UCSD-AML1 (cell line): ENCODE measurements at regions not wholly inside any gene's neighbourhood (a gene's known extent, or its start where the extent isn't known, plus 50 kb on each side); places are given as distances from the start of the nearest gene placed in this dataset.

Experiments
- DNase-seq: peaks from one replicate; lab custom pipeline; 2025; ENCODE audit not compliant: unreplicated experiment; lab: John Stamatoyannopoulos, UW

DNA sequence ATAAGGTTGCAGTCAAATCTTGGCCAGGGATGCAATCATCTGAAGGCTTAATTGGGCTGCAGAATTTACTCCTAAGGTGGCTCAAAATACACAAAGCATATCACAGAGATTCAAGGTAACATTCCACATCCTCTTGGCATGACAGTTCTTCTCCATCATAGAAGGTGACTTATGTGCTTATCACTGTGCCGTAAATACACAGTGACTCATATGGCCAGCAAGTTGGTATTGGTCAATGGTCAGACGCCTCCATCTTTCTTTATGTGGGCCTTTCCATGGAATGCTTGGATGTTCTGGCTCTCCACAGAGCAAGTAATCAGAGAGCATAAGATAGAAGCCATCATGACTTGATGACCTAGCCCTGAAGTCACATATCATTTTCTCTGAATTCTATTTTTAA lies 168.8 kb upstream of the ST8SIA2 start:
- DNase-seq = no peak

DNA sequence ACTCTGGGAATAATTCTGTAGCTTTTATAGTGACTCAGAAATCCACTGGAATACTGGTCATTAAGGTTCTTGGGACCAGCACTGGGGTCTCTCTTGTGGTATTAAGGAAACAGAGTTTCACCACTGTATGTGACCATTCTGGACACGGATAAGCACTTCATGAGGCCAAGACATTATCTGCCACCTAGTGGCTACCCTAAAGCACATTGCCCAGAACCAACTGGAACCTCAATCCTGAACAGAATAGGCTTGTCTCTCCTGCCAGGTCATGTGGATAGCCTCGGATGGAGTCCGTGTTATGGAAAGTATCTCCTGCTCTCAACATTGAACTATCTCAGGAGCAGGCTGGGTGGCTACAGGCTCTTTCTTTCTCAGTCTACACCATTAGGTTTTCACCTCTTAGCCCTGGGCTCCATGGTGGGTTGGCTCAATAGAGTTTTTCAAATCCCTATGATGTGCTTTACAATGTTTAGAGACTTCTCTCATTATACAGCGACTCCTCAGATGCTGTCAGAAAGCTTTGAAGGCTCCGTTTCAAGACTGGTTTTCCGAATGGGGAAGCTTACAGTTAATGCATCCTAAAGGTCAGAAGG lies 167.6 kb upstream of the ST8SIA2 start:
- DNase-seq = no peak

GRCh38 chr15:92228830-92229229 lies 164.9 kb upstream of the ST8SIA2 start:
- DNase-seq = no peak

- DNase-seq = no peak
Observed at GRCh38 chr15:92231461-92231860, 162.2 kb upstream of the ST8SIA2 start.

GRCh38 chr15:92232317-92232716 lies 161.4 kb upstream of the ST8SIA2 start:
- no peak for DNase-seq

- no peak for DNase-seq
Observed at GRCh38 chr15:92232876-92233275, 160.8 kb upstream of the ST8SIA2 start.

DNA sequence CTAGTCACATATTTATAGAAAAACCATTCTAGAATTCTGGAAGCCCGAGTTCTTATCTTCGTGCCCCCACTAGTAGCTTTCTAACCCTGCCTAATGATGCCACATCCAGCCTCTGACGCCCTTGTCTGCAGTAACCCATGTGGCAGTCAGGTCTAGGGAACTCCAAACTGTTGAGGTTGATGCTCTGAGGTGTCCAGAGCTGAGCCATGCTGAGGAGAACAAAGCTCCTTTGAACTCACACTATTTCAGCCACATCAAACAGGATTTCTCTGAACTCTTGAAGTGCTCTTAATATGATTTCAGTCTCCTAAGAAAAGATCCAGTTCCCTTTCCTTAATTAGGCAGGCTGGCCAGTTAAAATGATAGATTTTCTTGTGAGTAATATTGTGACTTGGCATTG lies 150.5 kb upstream of the ST8SIA2 start:
- DNase-seq = no peak

DNA sequence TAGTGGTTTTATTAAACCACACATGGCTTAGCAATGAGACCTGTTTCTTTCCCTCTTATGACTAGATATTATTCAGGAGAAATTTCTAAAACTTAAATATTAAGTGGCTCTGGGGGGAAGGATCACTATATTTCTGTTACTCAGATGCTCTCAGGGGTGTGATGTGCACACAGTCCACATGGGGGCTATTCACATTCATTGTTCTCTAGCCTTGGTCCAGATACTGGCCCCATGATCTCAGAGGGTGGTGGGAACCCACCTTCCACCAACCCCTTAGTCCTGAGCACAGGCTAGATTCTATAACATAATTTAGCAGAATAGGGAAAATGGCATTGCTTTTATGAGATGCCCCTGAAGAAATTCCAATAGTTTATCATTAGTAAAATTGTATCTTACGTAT lies 149.0 kb upstream of the ST8SIA2 start:
- DNase-seq = no peak

DNA sequence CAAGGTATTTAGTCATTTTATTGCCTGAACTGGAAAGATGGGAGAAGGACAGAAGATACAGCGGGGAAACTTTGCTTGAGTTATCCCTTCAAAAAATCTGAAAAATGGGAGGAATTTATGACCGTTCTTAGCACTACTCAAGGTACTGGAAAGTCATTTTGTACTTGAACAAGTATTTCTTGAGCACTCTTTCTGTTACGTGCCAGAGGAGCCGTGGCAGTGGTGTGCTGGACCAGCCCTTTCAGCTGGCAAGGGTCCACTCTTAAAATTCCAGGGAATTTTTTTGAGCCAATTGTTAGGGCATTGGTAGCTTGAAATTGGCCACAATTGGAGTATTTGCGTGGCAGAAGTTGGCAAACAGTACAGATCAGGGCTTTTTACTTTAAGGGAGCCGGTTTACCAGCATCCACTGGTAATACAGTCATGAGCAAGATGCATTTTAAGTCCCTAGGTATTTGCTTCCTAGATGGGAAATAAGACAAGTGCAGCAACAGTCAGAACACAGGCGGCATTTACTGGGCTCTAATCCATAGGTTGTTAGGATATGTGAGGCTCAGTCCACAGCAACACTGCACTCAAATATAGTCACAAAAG lies 145.9 kb upstream of the ST8SIA2 start:
- no peak for DNase-seq

- DNase-seq = no peak
Observed at GRCh38 chr15:92266796-92267685, 126.6 kb upstream of the ST8SIA2 start.

DNA sequence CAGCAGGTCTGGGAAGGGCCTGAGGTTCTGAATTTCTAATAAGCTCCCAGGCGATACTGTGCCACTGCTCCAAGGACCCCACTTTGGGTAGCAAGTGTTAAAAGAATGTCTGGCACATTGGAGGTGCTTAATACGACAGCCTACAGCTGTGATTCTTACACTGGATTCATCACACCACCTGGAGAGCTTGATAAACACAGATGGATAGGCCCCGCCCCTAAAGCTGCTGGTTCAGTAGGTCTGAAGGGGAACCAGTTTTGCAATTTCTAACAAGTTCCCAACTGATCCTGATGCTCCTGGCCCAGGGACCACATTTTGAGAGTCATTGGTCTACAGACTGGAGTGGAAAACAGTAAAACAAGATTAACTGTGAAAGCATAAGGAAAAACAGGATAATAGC lies 124.8 kb upstream of the ST8SIA2 start:
- no peak for DNase-seq

DNA sequence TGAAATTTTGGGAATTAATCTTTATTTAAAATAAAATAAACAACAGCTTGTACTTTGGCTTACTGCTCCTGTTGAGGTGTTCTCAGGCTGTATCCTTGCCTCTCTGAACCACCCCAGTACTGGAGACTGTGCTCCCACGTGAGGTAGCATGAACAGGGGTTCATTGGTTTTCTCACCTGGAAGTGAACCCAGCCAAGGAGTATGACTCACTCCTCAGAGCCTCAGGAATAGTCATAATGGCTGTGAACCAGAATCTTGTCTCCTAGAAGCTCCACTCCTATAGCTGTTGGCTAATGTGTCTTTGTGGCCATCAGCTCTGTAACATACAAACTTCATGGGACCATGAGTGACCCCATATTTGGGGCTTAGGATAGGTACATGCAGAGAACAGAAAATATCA lies 122.5 kb upstream of the ST8SIA2 start:
- no peak for DNase-seq

- no peak for DNase-seq
Observed at GRCh38 chr15:92272106-92272505, 121.6 kb upstream of the ST8SIA2 start.

DNA sequence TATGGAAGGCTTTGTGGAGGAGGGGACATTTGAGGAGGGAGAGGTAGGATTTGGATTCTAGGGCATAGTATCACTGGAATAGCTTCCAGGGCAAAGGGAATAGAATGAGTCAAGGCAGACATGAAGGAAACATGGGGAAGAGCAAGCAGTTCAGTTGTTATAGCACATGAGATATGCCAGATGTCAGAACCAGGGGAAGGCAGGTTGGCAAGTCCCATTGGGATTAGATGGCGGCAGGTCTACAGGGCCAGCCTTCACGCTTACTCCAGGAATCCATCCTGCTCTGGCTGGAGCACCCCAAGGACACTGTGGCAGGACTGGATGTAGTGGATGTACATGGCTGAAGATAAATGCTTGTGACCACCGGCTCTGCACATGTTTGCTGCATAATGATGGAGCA lies 120.4 kb upstream of the ST8SIA2 start:
- DNase-seq = no peak

- no peak for DNase-seq
Observed at GRCh38 chr15:92273723-92274122, 120.0 kb upstream of the ST8SIA2 start.

GRCh38 chr15:92277776-92278175 lies 115.9 kb upstream of the ST8SIA2 start:
- DNase-seq = peak; percentile 23

- DNase-seq = no peak
Observed at GRCh38 chr15:92283813-92284212, 109.9 kb upstream of the ST8SIA2 start.

DNA sequence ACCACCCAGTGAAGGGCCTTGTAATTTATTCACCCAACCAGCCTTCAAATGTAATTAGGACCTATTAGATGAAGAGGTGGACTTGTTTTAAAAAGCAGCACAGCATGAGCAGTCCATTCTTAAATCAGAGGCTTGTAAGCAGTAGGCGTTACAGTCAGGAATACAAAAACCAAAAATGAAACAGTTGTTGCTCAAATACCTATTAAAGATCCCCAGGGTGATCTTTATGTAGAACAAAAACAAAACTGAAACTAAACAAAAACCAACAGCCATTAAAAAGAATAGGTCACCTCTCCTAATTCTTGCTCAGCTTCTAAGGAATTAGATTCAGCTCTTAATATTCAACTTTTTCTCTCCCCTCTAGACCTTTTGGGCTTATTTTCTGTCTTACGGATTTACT lies 104.9 kb upstream of the ST8SIA2 start:
- no peak for DNase-seq

DNA sequence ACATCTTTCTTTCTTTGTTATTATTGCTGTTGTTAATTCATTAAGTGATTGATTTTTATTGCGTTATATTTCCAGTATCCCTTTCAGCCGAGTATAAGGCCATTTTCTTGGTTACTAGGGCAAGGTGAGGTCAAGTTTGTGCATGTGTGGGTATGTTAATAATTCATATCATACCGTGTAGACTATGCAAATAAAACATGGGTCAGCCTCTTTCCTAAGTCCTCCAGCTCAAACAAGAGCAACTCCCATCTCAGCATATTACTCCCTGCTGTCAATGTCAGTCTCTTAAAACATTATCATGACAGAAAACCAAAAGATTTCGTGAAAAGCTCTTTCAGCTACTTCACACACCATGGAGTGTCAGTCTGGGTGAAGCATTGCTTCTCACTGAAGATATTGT lies 103.9 kb upstream of the ST8SIA2 start:
- DNase-seq = no peak

- DNase-seq = no peak
Observed at GRCh38 chr15:92290359-92290992, 103.2 kb upstream of the ST8SIA2 start.

- no peak for DNase-seq
Observed at GRCh38 chr15:92291900-92292299, 101.8 kb upstream of the ST8SIA2 start.

DNA sequence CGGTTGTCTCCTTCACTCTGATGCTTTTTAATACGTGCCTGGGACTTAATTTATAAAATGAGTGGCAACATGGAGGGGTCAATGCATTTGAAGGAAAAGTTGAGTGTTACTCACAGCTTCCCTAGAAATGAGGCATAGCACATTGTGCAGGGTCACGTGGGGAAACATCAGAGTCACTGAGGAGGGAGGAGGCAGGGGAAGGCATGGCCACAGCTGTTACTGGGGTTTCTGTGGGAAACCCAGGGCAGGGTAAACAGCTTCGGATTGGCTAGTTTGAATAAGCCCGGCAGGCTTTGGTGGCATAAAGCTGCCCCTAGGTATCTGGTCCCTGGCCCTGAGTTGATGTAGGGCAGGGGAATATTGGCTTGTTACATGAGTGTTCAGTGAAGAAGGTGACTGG lies 98.9 kb upstream of the ST8SIA2 start:
- no peak for DNase-seq
